Lower leg skin (tissue), 3 donors: ENCODE measurements at regions not wholly inside any gene's neighbourhood (a gene's known extent, or its start where the extent isn't known, plus 50 kb on each side); places are given as distances from the start of the nearest gene placed in this dataset.

Source experiments
- CTCF ChIP-seq, 3 donors: fragments of 450-650 bp; IDR thresholded peaks; one replicate each; pipeline ENCODE4 v1.5.1; 2016; ENCODE audit warnings: antibody characterized with exemption in 3 of 3, mild to moderate bottlenecking in 3 of 3, moderate library complexity in 2 of 3
- POLR2A ChIP-seq, 2 donors: fragments of 450-650 bp; IDR thresholded peaks; one replicate each; pipeline ENCODE4 v1.6.1; 2016 to 2017; ENCODE audit warnings: antibody characterized with exemption in 2 of 2, mild to moderate bottlenecking in 1 of 2, moderate library complexity in 1 of 2

- TF ChIP-seq POLR2A (IDR thresholded peaks at IDR 0.05) (no peak), CTCF (IDR thresholded peaks at IDR 0.05) (no peak)
Observed at GRCh38 chr3:31016196-31016595, 121.7 kb upstream of the GADL1 start.
